ENCODE measurements at regions not wholly inside any gene's neighbourhood (a gene's known extent, or its start where the extent isn't known, plus 50 kb on each side); places are given as distances from the start of the nearest gene placed in this dataset.
"Not testable (repeated sequence)": the region's sequence is repeated elsewhere in the genome, so short reads cannot be mapped to it uniquely, and the experiment has no call there.

DNA sequence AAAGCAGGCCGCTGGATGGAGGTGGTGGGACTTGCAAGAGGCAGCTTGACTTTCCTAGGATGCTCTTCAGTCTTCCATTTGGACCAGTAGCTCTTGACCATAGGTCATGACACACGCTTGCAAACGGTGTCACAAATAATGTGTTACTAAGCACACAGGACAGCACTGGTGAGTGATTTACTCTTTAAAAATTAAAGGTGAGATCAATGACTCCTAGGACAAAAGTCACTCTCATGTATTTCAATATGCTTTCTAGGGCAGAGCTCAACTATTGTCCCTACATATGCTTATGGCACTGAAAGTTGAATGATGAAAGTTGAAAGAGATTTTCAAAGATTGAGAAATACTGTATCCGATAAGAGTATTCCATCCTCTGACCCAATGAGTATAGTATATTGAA is 496.7 kb downstream of the EBF1 start:
- DNase-seq: no peak

DNA sequence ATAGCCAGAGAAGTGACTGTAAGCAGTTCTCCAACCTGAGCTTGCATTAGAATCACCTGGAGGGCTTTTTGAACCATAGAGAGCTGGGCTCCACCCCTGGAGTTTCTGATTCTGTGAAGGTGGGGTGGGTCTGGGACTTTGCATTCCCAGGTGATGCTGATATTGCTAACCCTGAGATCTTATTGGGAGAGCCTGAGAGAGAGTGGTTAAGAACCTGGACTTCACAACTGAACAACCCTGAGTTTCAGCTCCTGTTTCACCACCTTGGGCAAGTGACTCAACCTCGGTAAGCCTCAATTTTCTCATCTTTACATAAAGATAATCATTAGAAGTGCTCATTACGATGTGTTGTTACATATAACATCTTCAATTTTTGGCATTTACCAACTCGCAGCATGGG is 498.6 kb downstream of the EBF1 start:
- no peak for DNase-seq

DNA sequence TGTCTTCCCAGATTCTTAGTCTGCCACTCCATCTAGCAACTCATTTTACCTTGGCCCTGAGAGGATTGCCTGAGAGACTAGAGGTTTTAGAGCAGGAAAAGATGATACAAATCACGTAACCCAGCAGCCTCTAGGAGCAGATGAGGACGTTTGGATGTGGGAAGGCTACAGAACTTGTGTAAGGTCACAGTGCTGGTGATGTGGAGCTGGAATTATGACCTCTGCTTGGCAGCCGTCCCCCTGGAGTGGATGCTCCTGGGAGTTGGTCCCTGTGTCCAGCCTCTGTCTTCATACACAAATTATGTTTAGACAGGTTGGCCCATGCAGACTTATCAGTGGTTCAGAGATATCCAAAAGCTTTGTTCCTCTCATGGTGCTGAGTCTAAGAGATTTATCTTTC is 499.0 kb downstream of the EBF1 start:
- no peak for DNase-seq

DNA sequence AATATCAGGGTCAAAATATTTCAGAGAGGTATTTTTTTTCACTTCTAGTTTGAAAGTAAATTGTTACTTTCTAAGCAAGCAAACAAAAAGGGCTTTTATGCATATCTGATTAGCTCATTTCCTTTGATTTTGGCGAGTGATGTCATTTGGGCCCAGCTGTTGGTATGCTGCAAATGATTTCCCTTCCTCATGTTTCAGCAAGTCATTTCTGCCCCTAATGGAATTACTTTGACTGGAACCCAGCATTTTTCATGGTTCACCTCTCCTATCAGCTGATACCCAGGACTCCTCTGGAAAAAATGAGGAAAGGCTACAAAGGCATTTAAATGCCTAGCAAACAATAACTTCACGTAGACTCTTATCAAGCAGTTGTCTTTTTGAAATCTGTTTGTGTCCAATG is 500.6 kb downstream of the EBF1 start:
- DNase-seq: no peak

DNA sequence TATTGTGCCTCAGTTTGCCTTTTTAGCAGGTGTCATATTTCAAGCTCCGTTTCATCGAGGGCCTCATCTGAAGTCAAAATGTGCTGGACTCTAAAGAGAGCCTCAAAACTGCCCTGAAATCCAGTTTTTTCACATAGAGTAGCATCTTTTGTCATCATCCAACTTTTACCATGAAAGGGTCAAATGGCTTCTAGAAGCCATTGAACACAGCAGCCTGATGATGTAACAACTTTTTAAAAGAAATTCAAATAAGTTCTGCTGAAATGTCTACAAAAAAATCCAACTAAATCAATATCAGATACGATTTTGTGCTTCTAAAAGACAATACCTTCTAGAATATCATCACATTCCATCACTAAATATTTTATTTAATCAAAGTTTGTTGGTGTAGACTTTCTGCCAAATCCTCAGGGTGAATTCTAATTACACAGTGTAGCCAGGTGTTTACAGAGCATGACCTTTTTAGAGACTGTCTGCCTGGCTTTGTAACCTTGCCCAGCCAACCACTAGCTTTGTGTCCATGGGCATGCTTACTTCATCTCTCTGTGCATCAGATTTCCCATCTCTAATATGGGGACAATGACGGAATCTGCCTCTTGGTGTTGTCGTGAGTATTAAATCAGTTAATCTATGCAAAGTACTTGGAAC is 505.0 kb downstream of the EBF1 start:
- DNase-seq: no peak

DNA sequence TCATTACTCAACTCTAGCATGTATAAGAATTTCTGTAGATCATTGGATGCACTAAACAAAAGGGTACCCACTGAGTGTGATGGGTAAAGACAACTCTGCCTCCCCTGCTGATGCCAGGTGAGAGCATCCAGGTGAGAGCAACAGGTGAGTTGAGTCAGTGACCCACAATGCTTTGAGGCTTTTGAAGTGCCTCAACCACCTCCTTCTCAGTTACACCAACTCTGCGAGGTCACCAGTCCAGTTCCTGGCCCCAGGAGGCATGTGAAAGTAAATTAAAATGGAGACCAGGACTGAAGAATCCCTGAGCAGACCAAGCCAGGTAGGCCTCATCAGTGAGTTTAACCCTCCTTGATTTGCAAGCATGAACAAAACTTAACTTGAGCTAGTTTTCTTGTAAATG is 505.8 kb downstream of the EBF1 start:
- DNase-seq: no peak

DNA sequence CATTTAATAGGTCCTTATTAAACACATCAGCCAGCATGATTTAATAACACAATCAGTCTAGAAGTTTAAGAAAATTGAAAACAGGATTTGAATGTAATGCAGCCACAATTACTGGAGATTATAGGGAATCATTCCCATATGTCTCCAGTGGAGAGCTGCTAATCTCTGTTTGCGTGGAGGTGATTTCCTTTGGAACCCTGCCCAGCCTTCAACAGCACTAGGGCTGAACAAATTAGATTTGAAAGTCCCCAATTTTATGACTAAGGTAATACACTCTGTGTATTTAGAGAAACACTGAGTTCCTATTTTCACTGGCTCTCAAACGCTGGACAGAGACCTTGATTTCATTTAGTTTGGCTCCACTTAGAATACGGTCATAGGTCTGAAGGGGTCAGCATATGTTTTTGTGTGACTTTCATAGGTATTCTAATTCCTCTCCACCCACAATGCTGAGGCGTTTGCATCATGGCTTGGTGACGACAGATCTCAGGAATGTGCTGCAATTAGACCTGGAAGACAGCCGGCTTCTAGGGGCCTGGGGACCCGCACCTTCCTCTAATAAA is 508.3 kb downstream of the EBF1 start:
- no peak for DNase-seq

DNA sequence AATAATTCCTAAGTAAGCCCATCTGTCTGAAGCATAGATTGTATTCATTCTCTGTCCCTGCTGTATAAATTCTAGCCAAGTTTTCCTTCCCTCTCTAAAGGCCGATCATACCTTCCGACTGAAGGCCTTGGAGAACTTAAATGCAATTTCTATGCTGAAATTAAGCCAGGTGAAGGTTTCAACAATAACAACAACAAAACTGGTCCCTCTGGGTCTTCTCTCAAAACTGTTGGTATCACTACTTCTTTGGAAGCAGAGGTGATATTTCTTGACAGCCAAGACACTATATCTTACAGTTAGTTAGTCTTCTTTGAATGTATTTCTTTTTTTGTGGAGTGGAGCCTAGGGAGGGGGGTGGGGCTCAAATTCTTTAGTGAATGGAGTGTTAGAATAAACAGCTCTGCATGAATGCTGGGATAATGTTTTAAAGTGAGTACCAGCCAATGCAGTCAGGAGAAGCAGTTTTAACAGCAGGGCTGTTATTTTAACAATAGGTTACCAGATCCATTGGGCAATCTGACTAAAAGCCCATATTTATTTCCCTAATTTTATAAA is 508.9 kb downstream of the EBF1 start:
- DNase-seq: no peak

DNA sequence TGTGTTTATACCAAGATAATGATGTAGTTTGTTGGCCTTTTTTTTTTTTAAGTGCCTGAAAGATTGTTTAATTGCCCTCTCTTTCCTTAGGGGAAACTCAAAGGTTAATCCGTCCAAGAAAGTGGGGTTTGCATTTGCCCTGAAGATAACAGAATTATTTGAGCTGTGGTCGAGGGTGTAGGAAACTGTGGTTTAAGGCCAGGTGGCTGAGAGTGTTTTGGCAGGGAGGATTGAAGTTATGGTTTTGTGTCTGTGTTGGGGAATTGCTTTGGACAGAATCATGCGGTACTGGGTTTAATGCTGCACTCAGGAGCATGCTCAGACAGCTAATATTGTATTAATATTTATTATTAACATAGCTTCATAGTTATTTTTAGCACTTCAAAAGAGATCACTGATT is 509.8 kb downstream of the EBF1 start:
- DNase-seq: no peak

DNA sequence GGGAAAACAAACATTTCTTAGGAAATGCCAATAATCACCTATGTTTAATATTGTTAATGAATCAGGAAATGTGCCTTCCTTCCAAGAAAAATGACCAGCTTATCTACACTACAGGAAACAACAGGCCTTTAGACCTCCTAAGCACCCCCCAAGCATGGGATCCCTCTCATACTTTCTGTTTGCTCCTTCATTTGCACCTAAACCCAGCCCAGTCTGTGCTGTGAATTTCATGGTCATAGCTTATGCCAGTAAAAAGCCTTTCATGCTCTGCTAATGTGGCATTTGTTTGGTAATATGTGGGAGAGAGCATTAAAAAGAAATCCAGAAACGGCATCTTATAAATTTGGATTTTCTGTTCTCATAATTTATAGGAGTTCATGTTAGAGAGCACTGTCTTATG is 511.1 kb downstream of the EBF1 start:
- DNase-seq: no peak

DNA sequence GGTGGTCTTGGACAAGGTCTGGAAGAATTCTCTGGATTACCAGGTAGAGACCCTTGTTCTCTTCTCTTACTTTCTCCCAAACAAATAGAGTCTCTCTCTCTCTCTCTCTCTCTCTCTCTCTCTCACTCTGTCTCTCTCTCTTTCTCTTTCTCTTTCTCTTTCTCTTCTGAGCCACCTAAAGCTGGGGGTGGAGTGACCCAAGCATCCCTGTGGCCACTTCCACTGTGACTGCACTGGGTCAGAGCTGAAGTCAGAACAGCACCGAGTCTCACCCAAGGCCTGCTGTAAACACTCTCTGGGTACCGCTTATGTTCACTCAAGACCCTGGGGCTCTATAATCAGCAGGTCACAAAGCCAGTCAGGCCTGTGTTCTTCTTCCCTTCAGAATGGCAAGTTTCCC is 513.7 kb downstream of the EBF1 start:
- no peak for DNase-seq

DNA sequence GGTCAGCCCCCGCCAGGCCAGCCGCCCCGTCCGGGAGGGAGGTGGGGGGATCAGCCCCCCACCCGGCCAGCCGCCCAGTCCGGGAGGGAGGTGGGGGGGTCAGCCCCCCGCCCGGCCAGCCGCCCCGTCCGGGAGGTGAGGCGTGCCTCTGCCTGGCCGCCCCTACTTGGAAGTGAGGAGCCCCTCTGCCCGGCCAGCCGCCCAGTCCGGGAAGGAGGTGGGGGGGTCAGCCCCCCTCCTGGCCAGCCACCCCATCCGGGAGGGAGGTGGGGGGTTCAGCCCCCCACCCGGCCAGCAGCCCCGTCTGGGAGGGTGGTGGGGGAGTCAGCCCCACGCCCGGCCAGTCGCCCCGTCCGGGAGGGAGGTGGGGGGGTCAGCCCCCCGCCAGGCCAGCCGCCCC is 517.0 kb downstream of the EBF1 start:
- not testable (repeated sequence) for DNase-seq

DNA sequence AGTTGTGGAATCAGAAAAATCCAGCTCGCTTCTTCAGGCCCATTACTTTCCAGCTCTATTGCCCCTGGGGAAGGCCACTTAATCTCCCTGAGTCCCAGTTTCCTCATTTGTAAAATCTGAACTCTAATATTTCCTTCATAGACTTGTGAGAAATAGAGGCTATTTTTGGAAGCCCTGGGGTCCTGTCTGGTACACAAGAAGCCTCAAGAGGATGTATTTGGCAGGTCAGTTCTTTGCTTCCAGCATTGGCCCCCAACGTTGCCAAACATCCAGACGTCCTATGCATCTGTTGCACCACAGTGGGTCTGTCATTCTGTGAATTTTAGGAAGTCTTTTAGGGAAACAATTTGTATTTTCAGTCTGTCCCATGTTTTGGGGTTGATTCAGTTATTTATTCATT is 525.9 kb downstream of the EBF1 start:
- DNase-seq: peak in 1 of 2 donors; percentile 5

DNA sequence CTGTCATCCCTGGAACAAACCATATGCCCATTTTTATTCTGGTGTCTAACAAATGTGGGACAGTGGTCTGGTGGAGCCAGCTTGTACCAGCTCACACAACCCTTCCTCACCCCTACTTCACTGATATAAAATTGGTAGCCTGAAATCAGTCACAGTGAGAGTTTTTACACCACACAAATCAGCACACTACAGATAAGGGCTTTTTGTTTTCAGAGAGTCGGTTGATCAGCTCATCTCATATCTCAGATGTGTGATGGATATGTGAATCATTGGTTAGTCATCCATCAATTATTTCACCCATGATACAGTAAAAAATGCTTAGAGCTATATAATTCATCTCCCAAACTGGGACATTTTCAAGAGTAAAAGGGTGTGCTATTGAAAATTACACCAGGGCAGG is 529.2 kb downstream of the EBF1 start:
- DNase-seq: no peak

DNA sequence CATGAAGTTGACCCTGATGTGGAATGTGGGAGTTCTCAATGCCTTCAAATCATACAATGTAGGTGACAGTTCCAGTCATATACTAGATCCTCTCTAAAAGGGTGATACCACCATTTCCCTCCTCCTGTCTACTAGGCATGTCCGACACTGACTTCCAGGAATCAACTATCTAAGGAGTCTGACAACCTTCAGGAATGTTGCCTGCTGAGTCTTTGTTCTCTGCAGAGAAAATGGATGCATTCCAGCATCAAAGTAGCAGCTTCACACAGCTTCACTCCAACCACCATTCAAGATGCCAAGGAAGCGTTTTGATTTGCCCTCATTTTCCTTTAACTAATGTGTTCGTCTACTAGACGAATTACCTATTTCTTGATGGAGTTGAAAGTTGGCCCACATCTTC is 530.2 kb downstream of the EBF1 start:
- DNase-seq: no peak

DNA sequence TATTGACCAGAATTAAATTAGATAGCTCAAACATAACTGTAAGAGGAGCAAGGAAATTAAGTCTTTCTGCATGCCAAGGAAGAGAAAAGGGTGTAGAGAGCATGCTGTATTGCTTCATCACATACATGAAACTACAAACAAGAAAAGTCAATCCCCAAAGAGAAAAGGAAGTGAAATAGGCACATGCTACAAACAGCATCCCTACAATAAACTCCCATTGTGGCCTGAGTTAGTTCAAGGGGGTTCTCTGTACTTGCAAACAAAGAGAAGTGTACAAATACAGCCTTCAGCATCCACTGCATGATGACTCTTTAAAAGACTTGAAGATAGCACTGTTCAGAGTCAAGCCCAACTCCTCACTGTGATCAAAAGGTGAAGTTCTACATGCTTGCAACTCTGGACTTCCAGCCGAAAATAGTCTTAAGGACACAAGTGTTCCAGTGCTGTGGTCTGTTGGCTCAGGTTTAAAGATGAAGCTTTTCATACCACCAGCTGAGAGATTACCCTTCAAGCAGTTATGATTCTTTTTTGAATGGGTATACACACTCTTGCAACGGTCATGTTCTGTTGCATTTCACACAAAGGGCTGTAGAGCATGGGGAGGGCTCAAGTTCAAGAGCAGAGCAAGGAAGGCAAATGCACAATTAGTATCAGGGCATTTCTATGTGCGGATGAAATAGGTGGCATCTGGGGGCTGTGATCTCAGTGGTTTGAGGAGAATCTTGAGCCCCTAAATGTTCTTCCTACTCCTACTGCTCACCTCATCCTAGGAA is 534.5 kb downstream of the EBF1 start:
- DNase-seq: no peak

DNA sequence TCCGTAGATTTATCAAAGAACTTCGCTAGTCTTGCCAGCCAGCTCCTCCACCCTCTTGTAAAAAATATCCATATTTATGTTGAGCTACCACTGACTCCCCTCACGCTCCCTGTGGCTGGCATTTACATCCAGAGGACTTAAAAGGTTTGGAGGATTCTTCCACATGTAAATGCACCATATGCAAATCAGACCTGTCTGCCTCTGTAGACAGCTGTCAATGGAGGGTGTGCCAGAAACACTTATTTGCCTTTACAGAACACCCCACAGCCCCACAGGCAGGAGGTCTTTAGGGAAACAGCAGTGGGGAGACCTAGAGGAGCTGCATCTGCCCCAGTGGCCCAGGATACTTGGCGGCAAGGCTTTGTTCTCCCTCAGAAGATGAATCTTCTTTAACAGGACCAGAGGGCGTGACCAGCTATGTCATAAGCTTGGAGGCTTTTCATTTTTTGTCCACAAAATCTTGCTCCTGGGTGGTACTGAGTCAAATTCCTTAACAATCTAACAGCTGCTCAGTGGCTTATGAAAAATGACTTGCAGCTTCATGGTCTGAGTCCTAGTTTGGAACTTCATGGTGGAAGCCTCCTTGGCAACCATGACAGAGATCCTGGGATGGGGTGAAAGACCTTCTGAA is 535.8 kb downstream of the EBF1 start:
- DNase-seq: no peak

DNA sequence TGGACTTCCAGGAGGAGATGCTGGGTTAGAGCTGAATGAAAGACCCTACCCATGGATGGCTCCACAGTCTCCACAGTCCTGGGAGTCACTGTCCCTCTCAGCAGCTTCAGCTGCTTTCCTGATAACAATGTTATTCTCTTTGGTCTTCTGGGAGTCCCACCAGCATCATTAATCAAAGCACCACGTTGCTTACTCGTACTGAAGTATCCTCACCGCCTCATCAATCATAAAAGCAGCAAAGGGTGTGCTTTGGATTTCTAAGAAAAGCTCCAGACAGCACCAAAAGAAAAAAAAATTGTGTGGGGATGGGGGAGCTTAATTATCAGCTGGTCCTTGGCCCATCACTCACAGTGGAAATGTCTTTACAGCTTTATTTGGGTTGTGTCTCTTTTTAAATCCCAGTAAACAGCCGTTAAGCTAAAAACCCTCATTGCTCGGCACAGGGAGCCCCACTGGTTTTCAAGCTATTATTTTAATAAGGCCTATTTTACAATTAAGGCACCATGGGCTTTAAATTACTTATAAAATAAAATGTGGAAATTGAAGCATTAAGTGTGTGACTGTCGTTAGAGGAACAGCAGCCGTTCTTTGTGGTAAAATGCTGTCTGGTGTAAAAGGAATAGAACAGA is 538.0 kb downstream of the EBF1 start:
- DNase-seq: no peak

DNA sequence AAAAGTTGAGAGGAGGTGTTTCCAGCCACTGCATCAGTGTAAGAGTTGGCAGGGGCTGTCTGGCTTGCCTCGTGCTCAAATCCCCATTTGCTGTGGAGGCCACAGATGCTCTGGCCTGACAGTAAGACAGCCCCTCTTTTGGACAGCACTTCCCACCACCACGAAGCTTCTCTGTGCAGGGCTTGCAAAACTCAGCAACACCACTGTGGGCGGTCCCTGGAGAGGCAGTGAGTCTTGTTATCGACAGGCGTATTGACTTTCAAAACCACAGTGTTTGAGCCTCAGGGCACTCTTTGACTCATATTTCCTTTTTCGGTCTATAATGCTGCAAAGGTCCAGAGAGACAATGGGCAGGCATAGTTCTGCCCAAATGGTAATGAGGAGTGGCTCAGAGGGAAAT is 539.5 kb downstream of the EBF1 start:
- DNase-seq: peak; percentile 16 to 27

DNA sequence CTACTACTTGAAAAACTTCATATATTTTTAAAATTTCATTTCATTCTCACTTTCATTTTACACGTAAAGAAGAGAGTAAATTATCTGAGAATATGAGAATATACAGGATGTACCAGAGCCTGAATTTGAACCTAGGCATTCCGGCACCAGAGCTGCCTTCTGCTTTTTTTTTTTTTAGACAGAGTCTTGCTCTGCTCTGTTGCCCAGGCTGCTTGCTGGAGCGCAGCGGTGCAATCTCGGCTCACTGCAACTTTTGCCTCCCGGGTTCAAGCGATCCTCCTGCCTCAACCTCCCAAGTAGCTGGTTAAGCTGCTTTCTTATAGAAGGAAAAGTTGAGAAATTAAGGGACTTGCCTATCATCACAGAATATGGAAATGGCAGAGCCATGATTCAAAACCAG is 540.1 kb downstream of the EBF1 start:
- DNase-seq: no peak

DNA sequence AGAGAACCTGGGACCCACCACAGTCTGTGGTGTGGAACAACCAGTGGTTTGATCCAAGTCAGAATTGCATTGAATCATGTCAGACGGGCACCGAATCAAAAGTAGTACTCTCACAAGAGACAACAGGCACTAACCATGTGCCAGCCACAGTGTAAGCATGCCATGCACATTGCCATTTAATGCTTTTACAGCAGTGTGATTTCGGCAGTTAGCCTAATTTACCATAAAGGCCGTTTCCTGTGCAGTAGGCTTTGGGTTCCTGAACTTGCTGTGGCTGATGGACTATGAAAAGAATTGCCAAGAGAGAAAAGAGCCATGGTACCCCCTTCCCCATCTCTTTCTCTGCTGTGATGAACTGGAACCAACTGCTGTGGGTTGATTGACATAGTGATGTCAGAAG is 540.6 kb downstream of the EBF1 start:
- DNase-seq: no peak

DNA sequence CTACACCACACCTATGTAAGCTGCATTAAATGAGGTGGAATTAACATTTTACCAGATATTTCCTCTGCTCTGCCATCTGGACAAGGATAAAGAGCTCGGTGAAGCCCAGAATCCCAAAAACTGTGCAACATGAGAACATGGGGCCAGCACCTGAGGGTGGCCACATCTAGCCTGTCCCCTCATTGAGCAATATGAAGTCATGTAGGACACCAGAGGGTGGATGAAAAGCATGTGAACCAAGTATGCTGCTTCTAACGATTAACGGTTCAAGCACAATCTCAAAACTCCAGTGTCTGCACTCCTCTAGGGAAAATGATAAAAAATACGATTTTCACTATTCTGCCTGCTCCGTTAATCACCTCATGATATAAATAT is 545.8 kb downstream of the EBF1 start:
- no peak for DNase-seq
